ENCODE measurements at regions not wholly inside any gene's neighbourhood (a gene's known extent, or its start where the extent isn't known, plus 50 kb on each side); places are given as distances from the start of the nearest gene placed in this dataset.

GRCh38 chr9:93864840-93865239, 90.3 kb downstream of the BARX1 start:
- TF ChIP-seq CTCF (IDR thresholded peaks at IDR 0.05) = no peak
- no peak for TF ChIP-seq POLR2AphosphoS5 (IDR thresholded peaks at IDR 0.05)
- no peak for TF ChIP-seq EP300 (IDR thresholded peaks at IDR 0.05)

Data from gastroesophageal sphincter (tissue), 3 donors.